OCI-LY3 (cell line): ENCODE measurements at regions not wholly inside any gene's neighbourhood (a gene's known extent, or its start where the extent isn't known, plus 50 kb on each side); places are given as distances from the start of the nearest gene placed in this dataset.

Experiments
- H2AFZ ChIP-seq: fragments of 200-600, 300-600 bp; shearing (Covaris generic); 2 replicates; pipeline ENCODE4 v1.6.0; 2014; ENCODE audit warnings: antibody characterized with exemption, low read depth, low read length
- H3K27ac ChIP-seq: fragments of 200-600, 300-600 bp; sonication (generic); 2 replicates; pipeline ENCODE4 v1.5.1; 2014; ENCODE audit warnings: mild to moderate bottlenecking, low read length, moderate library complexity, mixed read lengths
- H3K27me3 ChIP-seq: fragments of 200-600, 300-600 bp; sonication (generic); 2 replicates; pipeline ENCODE4 v1.6.1; 2014; ENCODE audit warnings: low read depth, low read length, mixed read lengths
- H3K36me3 ChIP-seq: fragments of 200-600, 300-600 bp; sonication (generic); replicated peaks from 2 replicates; pipeline ENCODE3; 2014; ENCODE audit warnings: low read depth, low read length, mixed read lengths
- H3K4me1 ChIP-seq: fragments of 300-600, 200-600 bp; sonication (generic); 2 replicates; pipeline ENCODE4 v1.6.1; 2014; ENCODE audit warnings: low read length, mixed read lengths
- H3K4me2 ChIP-seq: fragments of 200-600, 300-600 bp; sonication (generic); 2 replicates; pipeline ENCODE4 v1.6.1; 2014; ENCODE audit warnings: low read length, mixed read lengths
- H3K4me3 ChIP-seq: fragments of 300-600, 200-600 bp; sonication (generic); 2 replicates; pipeline ENCODE4 v1.5.1; 2014; ENCODE audit warnings: antibody characterized with exemption, mild to moderate bottlenecking, low read length, moderate library complexity
- H3K79me2 ChIP-seq: fragments of 300-600, 200-600 bp; shearing (Covaris generic); 2 replicates; pipeline ENCODE4 v1.6.1; 2014; ENCODE audit warnings: mild to moderate bottlenecking, low read length, mixed read lengths
- H3K9ac ChIP-seq: fragments of 300-600, 200-600 bp; shearing (Covaris generic); 2 replicates; pipeline ENCODE4 v1.6.0; 2014; ENCODE audit warnings: mild to moderate bottlenecking, low read length, moderate library complexity
- H3K9me3 ChIP-seq: fragments of 200-600, 300-600 bp; shearing (Covaris generic); 2 replicates; pipeline ENCODE4 v1.6.1; 2014; ENCODE audit warnings: low read length, mixed read lengths; ENCODE audit not compliant: insufficient read depth
- H4K20me1 ChIP-seq: fragments of 200-600, 300-600 bp; sonication (generic); 2 replicates; pipeline ENCODE4 v1.6.1; 2016; ENCODE audit warnings: low read length, mixed read lengths; ENCODE audit not compliant: insufficient read depth
- CTCF ChIP-seq: fragments of 200-600, 300-600 bp; sonication (generic); IDR thresholded peaks from 2 replicates; pipeline ENCODE4 v1.5.1; 2014; ENCODE audit warnings: antibody characterized with exemption, low read length, low read depth
- EZH2phosphoT487 ChIP-seq: fragments of 200-600 bp; shearing (Covaris generic); IDR thresholded peaks from 2 replicates; pipeline ENCODE4 v1.6.1; 2018; ENCODE audit warnings: antibody characterized with exemption, mixed run types, low read depth

DNA sequence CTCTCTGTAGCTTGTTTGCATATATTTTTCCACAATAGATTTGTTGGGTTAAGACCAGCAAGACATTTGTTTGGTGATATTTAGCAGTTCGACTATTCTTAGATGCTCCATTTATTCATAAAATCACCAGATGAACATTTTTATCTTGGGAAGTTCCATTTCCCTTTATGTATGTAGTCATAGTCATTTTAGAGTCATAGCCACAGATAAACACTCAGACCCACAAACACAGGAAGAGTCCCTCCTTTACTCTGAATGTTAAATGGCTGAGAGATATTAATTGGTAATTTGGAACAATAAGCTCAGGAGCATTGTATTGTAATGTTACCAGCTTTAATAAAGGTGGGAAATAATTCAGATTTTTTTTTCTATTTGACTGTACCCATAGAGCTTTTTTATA is 1608.7 kb downstream of the STIM2 start:
- TF ChIP-seq CTCF, result no peak
- TF ChIP-seq EZH2phosphoT487, result no peak
- no peak overlapping the region for H3K4me2 ChIP-seq
- H4K20me1 ChIP-seq, result no peaks in the 10 kb centered on the region
- no peaks in the 10 kb centered on the region for H3K79me2 ChIP-seq
- no peak overlapping the region for H2AFZ ChIP-seq
- H3K4me3 ChIP-seq, result no peak overlapping the region
- H3K27ac ChIP-seq, result no peak overlapping the region
- no peaks in the 10 kb centered on the region for H3K27me3 ChIP-seq
- no peaks in the 10 kb centered on the region for H3K9me3 ChIP-seq
- H3K9ac ChIP-seq, result no peak overlapping the region
- peaks cover 7% of the 10 kb centered on the region for H3K4me1 ChIP-seq
- no peaks in the 10 kb centered on the region for H3K36me3 ChIP-seq

- no peak for TF ChIP-seq EZH2phosphoT487
- no peak for TF ChIP-seq CTCF
- no peaks in the 10 kb centered on the region for H3K9me3 ChIP-seq
- H3K36me3 ChIP-seq, result no peaks in the 10 kb centered on the region
- peaks cover 7% of the 10 kb centered on the region for H3K4me1 ChIP-seq
- no peak overlapping the region for H3K4me3 ChIP-seq
- H3K27ac ChIP-seq, result no peak overlapping the region
- no peak overlapping the region for H3K4me2 ChIP-seq
- H3K79me2 ChIP-seq, result no peaks in the 10 kb centered on the region
- H4K20me1 ChIP-seq, result no peaks in the 10 kb centered on the region
- no peaks in the 10 kb centered on the region for H3K27me3 ChIP-seq
- no peak overlapping the region for H3K9ac ChIP-seq
- H2AFZ ChIP-seq, result no peak overlapping the region
These were observed 1609.2 kb downstream of the STIM2 start for GRCh38 chr4:28469886-28470285.

DNA sequence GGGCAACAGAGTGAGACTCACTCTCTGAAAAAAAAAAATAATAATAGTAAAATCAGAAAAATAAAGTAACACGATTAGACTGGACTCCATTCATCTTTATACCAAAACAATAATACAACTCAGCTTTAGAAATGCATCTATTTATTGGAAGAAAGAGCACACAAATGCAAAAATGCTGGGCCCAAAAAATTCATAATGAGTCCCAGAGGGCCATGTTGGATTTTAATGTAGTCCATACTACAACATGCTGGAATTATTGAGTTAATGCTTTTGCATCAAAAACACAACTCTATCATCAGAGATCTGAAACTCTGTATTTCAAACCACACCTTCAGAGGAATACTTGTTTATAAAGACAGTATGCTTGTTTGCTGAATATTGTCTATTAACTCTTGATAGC is 1614.7 kb downstream of the STIM2 start:
- no peaks in the 10 kb centered on the region for H3K27me3 ChIP-seq
- H3K9ac ChIP-seq, result no peak overlapping the region
- H3K36me3 ChIP-seq, result no peaks in the 10 kb centered on the region
- H3K4me3 ChIP-seq, result no peak overlapping the region
- H4K20me1 ChIP-seq, result no peaks in the 10 kb centered on the region
- H3K4me2 ChIP-seq, result no peak overlapping the region
- no peak overlapping the region for H3K27ac ChIP-seq
- TF ChIP-seq CTCF, result no peak
- no peak for TF ChIP-seq EZH2phosphoT487
- H2AFZ ChIP-seq, result no peak overlapping the region
- no peaks in the 10 kb centered on the region for H3K79me2 ChIP-seq
- no peaks in the 10 kb centered on the region for H3K4me1 ChIP-seq
- no peaks in the 10 kb centered on the region for H3K9me3 ChIP-seq

DNA sequence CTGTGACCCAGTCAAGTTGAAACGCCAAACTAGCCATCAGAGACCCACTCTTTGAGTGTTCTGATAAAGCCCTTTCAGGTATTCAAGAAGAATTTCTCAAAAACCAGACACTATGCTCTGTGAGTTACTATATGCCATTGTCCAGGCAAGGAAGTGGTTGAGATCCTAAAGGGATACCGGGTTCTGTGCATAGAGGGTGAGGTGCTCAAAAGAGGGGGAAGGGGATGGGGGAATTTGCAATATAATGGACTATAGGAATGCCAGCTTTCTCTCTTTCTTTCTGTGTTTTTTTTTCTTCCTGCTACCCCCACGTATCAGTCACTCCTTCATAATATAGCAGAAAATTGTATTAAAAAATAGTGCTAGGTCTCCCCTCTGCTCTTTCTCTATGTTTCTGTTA is 1619.0 kb downstream of the STIM2 start:
- H2AFZ ChIP-seq, result no peak overlapping the region
- H3K79me2 ChIP-seq, result no peaks in the 10 kb centered on the region
- H3K4me1 ChIP-seq, result no peaks in the 10 kb centered on the region
- H3K4me2 ChIP-seq, result no peak overlapping the region
- H3K9me3 ChIP-seq, result no peaks in the 10 kb centered on the region
- no peaks in the 10 kb centered on the region for H3K36me3 ChIP-seq
- no peak for TF ChIP-seq EZH2phosphoT487
- TF ChIP-seq CTCF, result no peak
- H3K4me3 ChIP-seq, result no peak overlapping the region
- H4K20me1 ChIP-seq, result no peaks in the 10 kb centered on the region
- no peak overlapping the region for H3K27ac ChIP-seq
- no peak overlapping the region for H3K9ac ChIP-seq
- H3K27me3 ChIP-seq, result no peaks in the 10 kb centered on the region
